ENCODE measurements at regions not wholly inside any gene's neighbourhood (a gene's known extent, or its start where the extent isn't known, plus 50 kb on each side); places are given as distances from the start of the nearest gene placed in this dataset.

- DNase-seq: no peak
Measured at GRCh38 chr17:79441356-79442160, 169.3 kb downstream of the RBFOX3 start.

GRCh38 chr17:79440251-79440650 is 170.6 kb downstream of the RBFOX3 start:
- DNase-seq: no peak

- DNase-seq: no peak
Measured at GRCh38 chr17:79439493-79439892, 171.4 kb downstream of the RBFOX3 start.

GRCh38 chr17:79438546-79439334 is 172.1 kb downstream of the RBFOX3 start:
- DNase-seq: no peak

- DNase-seq: no peak
Measured at GRCh38 chr17:79438058-79438457, 172.8 kb downstream of the RBFOX3 start.

- no peak for DNase-seq
Measured at GRCh38 chr17:79437081-79437480, 173.8 kb downstream of the RBFOX3 start.

GRCh38 chr17:79435962-79436361 is 174.9 kb downstream of the RBFOX3 start:
- no peak for DNase-seq

- no peak for DNase-seq
Measured at GRCh38 chr17:79435296-79435695, 175.6 kb downstream of the RBFOX3 start.

GRCh38 chr17:79434215-79434614 is 176.6 kb downstream of the RBFOX3 start:
- no peak for DNase-seq

- no peak for DNase-seq
Measured at GRCh38 chr17:79433379-79433778, 177.5 kb downstream of the RBFOX3 start.

- no peak for DNase-seq
Measured at GRCh38 chr17:79431175-79431574, 179.7 kb downstream of the RBFOX3 start.

- DNase-seq: no peak
Measured at GRCh38 chr17:79429864-79430494, 180.9 kb downstream of the RBFOX3 start.

GRCh38 chr17:79428988-79429387 is 181.9 kb downstream of the RBFOX3 start:
- no peak for DNase-seq

GRCh38 chr17:79427621-79428539 is 183.0 kb downstream of the RBFOX3 start:
- DNase-seq: no peak

GRCh38 chr17:79425686-79426085 is 185.2 kb downstream of the RBFOX3 start:
- no peak for DNase-seq

- DNase-seq: no peak
Measured at GRCh38 chr17:79424471-79425185, 186.2 kb downstream of the RBFOX3 start.

- no peak for DNase-seq
Measured at GRCh38 chr17:79423811-79424465, 186.9 kb downstream of the RBFOX3 start.

- no peak for DNase-seq
Measured at GRCh38 chr17:79422236-79422635, 188.6 kb downstream of the RBFOX3 start.

GRCh38 chr17:79420318-79421243 is 190.3 kb downstream of the RBFOX3 start:
- DNase-seq: no peak

GRCh38 chr17:79417476-79417988 is 193.3 kb downstream of the RBFOX3 start:
- DNase-seq: no peak

All from effector CD8-positive, alpha-beta T cell (primary cell).